GM21528 (cell line): ENCODE measurements at regions not wholly inside any gene's neighbourhood (a gene's known extent, or its start where the extent isn't known, plus 50 kb on each side); places are given as distances from the start of the nearest gene placed in this dataset.
A peak's percentile ranks its signal among the peaks of the same experiment; 100 is the strongest.

ENCODE experiments used
- ATAC-seq: cut with Tn5 transposase; IDR thresholded peaks from one replicate; pipeline ENCODE4 v1.9.1; 2021; ENCODE audit warnings: mild to moderate bottlenecking, moderate library complexity; ENCODE audit not compliant: unreplicated experiment, low FRiP score

DNA sequence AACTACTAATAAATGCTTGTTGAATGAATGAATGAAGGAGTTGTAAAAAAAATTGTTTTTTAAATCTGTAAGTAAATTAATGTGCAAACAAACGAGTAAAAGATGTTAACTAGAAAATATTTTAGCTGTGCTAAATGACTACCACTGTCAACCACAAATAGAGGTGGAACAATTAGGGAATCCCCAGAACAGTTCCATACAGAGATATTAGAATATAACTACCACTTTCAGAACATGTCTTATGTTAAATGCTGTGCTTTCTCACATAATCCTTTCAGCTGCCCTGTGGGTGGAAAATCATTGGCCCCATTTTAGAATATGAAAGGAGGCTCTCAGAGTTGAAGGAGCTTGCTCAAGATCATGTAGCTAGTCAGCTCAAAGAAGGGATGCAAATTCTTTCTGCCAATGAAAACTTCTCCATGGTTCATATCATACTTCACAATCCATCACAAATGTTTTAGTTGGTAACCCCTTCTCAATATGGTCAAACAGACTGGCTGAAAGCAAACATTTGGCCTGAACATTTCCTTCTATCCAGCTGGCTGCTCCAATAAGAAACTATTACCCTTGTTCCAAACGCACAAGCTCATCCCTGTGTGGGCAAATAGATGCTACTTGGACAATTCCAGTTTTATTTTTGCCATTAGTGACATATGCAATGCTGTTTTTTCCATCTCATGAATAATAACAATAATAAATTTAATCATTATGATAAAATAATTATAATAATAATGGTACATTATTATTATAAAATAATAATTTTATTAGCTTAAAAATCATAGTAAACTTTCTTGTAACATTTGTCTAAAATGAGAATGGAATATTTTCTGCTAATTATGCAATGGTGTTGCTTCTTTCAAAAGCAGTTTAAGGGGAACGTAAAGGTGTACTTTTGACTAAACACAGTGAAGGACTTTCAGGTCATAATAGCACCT is 290.4 kb upstream of the STT3B start:
- peak; percentile 65 for ATAC-seq

DNA sequence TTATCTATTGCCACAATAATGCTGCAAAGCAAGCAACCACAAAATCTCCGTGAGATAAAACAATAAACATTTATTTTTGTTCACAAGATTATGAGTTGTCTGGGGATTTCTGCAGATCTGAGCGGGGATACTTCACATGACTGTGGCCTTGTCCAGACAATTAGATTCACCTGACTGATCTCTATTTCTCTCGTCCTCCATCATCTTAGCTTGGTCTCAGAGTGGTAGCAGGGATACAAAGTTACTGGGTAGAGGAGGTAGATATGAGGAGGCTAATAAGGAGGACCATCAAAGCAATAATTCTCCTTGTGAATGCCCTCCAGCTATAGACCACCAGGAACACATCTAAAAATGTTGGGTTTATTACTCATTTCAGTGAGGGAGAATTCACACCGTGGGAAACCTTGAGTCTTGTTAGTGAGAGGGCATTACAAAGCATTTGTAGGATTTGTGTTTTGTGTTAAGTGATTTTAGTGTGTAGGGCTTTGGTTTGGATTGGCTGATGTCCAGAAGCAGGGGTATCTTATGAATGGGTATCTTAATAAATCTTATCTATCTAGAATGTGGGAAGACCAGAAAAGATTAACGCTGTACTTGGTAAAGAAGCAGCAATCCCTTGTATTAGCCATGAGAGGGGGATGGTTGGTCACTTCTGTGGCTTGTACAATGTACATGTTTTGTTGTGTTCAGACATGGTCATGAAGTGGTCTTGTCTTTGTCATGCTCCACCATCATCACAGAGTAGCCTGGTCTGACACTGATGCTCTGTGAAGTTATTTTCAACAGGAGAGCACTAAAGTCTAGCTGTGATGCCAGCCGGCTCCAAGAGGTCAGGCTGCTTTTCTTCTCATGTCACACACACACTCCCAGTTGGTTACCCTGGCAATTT is 287.6 kb upstream of the STT3B start:
- ATAC-seq, result no peak

DNA sequence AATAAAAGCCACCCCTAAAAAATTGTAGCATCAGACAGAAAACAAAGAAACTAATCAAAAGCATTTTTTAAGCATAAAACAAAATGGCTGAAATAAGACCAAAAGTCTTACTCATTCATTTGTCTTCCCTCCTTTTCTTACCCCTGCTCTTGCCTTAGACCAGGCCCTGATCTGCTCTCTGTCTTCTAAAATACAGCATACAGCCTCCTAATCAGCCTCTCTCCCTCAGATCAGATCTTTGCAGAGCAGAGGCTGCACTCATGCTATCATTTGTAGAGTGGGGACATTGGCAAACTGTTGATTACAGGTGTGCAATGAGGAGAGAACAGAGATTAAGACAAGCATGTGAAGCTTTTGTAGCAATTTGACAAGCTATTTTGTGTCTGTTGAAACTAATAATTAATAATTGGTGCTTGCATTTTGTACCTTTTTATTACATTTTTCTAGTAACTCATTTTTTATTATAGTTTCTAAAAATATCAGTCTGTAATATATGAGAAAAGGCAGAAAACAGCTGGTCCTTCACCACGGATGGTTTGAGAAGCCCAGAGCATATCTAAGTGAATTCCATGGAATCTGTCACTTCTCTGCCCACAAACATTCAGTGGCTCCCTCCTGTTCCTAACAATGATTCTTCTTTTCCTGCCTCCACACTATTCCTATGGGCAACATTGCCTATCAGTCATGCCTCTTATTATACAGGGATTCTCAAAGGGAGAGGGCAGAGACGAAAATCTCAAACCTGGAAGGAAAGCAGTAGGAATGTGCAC is 286.2 kb upstream of the STT3B start:
- no peak for ATAC-seq

- ATAC-seq, result no peak
Observed at GRCh38 chr3:31247063-31247447, 285.7 kb upstream of the STT3B start.

DNA sequence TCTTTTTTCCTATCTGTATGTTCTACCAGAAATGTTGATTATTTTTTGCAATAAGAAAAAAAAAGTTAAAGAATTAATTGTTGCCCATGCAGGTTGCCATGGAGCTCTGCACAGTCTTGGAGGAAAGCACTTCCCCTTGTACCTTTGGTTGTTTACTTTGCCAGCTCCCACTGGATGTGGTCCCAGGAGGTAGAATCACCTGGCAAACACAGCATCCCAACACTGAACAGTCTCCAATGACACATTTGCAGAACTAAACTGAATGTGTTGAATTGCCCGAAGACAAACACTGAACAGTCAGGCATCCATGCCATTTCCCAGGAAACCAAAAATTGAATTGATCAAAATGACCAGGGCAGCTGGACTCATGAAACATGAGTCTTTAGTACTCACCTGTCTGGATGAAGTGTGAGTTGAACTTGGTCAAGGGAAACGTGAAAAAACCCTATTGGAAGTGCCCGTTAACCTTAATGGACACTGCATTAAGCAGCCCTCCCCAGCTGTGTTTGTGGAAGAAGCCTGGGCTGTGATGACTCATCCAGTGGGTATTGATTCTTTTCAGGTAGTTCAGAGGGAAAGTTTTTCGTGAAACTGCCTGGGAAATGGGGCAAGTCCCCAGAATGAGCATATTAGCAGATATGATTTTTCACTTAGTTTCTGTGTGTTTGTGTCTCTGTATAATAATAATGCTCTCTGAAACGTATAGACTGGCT is 284.7 kb upstream of the STT3B start:
- ATAC-seq, result peak; percentile 36

GRCh38 chr3:31248563-31248992 is 284.1 kb upstream of the STT3B start:
- no peak for ATAC-seq

- ATAC-seq, result no peak
Observed at GRCh38 chr3:31249545-31249944, 283.2 kb upstream of the STT3B start.

- no peak for ATAC-seq
Observed at GRCh38 chr3:31250116-31250777, 282.5 kb upstream of the STT3B start.

GRCh38 chr3:31251083-31251482 is 281.6 kb upstream of the STT3B start:
- no peak for ATAC-seq

- ATAC-seq, result no peak
Observed at GRCh38 chr3:31252216-31253185, 280.2 kb upstream of the STT3B start.

DNA sequence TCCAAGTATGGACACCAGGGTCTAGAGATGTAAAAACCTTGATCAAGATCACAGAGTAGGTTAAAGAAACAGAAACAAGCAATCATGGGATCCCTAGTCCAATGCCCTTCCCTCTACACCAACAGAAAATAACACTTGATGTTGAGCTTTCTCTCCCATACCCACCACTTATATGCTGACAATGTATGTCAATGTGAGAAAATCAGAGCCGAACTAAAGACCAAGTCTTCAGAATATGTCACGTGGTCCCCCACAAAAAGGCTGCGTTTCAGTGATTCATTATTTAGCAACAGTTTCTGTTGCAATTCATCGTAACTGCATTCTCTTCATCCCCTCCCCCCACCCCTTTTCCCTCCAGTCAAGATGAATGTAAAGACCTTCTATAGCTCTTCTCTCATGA is 278.9 kb upstream of the STT3B start:
- no peak for ATAC-seq

DNA sequence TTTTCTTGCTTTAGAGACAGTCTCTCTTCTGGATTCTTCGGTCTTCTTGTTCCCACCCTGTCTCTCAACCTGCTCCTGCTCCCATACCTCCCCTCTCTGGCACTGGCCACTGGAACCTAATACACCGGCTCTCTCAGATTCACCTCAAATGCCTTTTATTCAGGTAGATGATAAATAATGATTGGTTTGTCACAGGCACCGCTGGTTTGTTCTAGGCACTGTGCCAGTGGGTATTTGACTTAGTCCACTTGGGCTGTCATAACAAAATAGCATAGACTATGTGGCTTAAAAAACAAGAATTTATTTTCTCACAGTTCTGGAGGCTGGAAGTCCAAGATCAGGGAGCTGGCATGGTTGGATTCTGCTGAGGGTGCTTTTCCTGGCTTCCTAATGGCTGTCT is 278.2 kb upstream of the STT3B start:
- no peak for ATAC-seq

DNA sequence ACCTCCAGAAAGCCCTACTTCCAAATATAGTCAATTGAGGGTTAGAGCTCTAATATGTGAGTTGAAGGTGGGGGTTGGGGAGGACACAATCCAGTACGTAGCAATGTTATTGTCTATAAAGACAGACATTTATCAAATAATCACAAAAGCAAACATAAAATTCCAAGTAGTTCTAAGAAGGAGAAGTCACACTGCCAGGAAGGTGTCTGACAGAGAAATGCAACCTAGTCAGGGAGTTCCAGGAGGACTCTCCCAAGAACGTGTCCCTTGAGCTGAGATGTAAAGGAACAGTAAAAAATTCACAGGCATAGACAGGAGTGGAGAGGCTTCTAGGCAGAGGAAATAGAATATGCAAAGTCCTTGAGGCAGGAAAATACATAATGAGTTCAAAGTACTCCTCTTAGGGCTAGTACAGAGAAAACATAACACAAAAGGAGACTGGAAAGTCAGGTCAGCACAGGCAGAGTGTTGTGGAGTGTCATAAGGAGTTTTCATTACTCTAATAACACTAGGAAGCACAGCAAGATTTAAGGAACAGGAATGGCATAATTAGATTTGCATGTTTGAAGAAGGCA is 277.6 kb upstream of the STT3B start:
- ATAC-seq, result no peak

GRCh38 chr3:31262201-31262600 is 270.5 kb upstream of the STT3B start:
- no peak for ATAC-seq

- ATAC-seq, result no peak
Observed at GRCh38 chr3:31263897-31264296, 268.8 kb upstream of the STT3B start.

GRCh38 chr3:31265646-31266428 is 266.9 kb upstream of the STT3B start:
- ATAC-seq, result no peak

DNA sequence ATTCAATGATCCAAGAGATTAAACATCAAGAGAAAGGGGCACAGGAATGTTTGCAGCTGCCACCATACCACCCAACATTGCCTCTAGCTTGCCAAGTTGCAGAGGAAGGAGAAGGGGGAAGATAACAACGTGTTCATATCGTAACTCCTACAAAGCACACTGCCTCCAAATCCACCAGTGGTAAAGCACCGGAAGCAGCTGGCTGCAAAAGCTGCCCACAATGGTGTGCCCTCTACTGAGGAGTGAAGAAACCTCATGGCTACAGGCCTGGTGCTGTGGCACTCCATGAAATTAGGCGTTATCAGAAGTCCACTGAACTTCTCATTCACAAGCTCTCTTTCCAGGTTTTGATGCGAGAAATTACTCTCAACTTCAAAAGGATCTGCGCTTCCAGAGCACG is 263.9 kb upstream of the STT3B start:
- ATAC-seq, result no peak
